Tibial nerve (tissue), 4 donors: ENCODE measurements at regions not wholly inside any gene's neighbourhood (a gene's known extent, or its start where the extent isn't known, plus 50 kb on each side); places are given as distances from the start of the nearest gene placed in this dataset.

Experiments
- DNase-seq, 2 donors: peaks; one replicate each; pipeline ENCODE4 v3.0.0-alpha.2; 2019; ENCODE audit warnings: low spot score in 2 of 2
- H3K27ac ChIP-seq, 4 donors: fragments of 200-600 bp; sonication (generic) in 3 of 4; one replicate each; pipeline ENCODE4 v1.5.1; 2017 to 2019; ENCODE audit warnings: mild to moderate bottlenecking in 1 of 4
- H3K27me3 ChIP-seq, 2 donors: fragments of 200-600 bp; sonication (generic) in 1 of 2; one replicate each; pipeline versions ENCODE4 v1.5.1 to v1.6.0; 2017 to 2019
- H3K36me3 ChIP-seq, 3 donors: fragments of 200-600 bp; sonication (generic); one replicate each; pipeline ENCODE4 v1.5.1; 2018 to 2019
- H3K4me1 ChIP-seq, 4 donors: fragments of 200-600 bp; sonication (generic) in 3 of 4; one replicate each; pipeline ENCODE4 v1.5.1; 2017 to 2019
- H3K4me3 ChIP-seq, 4 donors: fragments of 200-600 bp; sonication (generic) in 3 of 4; one replicate each; pipeline ENCODE4 v1.5.1; 2017 to 2019; ENCODE audit warnings: mild to moderate bottlenecking in 1 of 4, moderate library complexity in 1 of 4
- H3K9me3 ChIP-seq, 4 donors: fragments of 200-600 bp; sonication (generic) in 3 of 4; one replicate each; pipeline ENCODE4 v1.5.1; 2017 to 2019
- CTCF ChIP-seq, 5 experiments: fragments of 200-600 bp in 3 of 5; fragments of 450-650 bp in 2 of 5; sonication (generic) in 3 of 5; IDR thresholded peaks; one replicate each; pipeline ENCODE4 v1.5.1; 2016 to 2019; ENCODE audit warnings: antibody characterized with exemption in 5 of 5, mild to moderate bottlenecking in 3 of 5, moderate library complexity in 2 of 5
- EP300 ChIP-seq, 2 donors: sonication (generic); formaldehyde crosslinking; IDR thresholded peaks; one replicate each; pipeline ENCODE4 v1.6.1; 2017; ENCODE audit warnings: antibody characterized with exemption in 2 of 2, mild to moderate bottlenecking in 1 of 2
- POLR2A ChIP-seq, 2 donors: fragments of 450-650 bp; IDR thresholded peaks; one replicate each; pipeline ENCODE4 v1.6.1; 2017; ENCODE audit warnings: antibody characterized with exemption in 2 of 2, mild to moderate bottlenecking in 2 of 2, moderate library complexity in 2 of 2
- WGBS, 2 donors: methylation state at CpG; one replicate each; pipeline ENCODE4 v1.1.5; 2018; 5-methylcytosine and 5-hydroxymethylcytosine counted together

GRCh38 chr15:70225416-70225815 lies 127.7 kb upstream of the TLE3 start:
- H3K9me3 ChIP-seq = no peaks in the 10 kb centered on the region
- no peaks in the 10 kb centered on the region for H3K36me3 ChIP-seq
- DNase-seq = no peak
- H3K27ac ChIP-seq = no peak overlapping the region
- 88 to 94% methylated on average over 9 of the region's 9 CpGs for WGBS, 2 donors
- no peaks in the 10 kb centered on the region for H3K4me1 ChIP-seq
- TF ChIP-seq POLR2A (IDR thresholded peaks at IDR 0.05) (no peak), CTCF (IDR thresholded peaks at IDR 0.05) (no peak), EP300 (IDR thresholded peaks at IDR 0.05) (no peak)
- no peak overlapping the region for H3K4me3 ChIP-seq
- no peaks in the 10 kb centered on the region for H3K27me3 ChIP-seq

- WGBS, 2 donors = 58 to 59% methylated on average over 2 of the region's 2 CpGs
- TF ChIP-seq POLR2A (IDR thresholded peaks at IDR 0.05) = no peak
- TF ChIP-seq EP300 (IDR thresholded peaks at IDR 0.05) = no peak
- TF ChIP-seq CTCF (IDR thresholded peaks at IDR 0.05) = no peak
- no peak for DNase-seq
- Histone ChIP-seq H3K36me3 (no peaks in the 10 kb centered on the region), H3K4me3 (no peak overlapping the region), H3K27me3 (no peaks in the 10 kb centered on the region), H3K27ac (no peak overlapping the region), H3K4me1 (peaks cover 0 to 8% (median 2%) of the 10 kb centered on the region in 4 donors), H3K9me3 (no peaks in the 10 kb centered on the region)
These were observed 124.9 kb upstream of the TLE3 start for GRCh38 chr15:70222606-70223005.

- whole genome bisulfite sequencing, 2 donors = 47 to 73% methylated on average over 6 of the region's 6 CpGs
- DNase-seq = no peak
- H3K4me1 ChIP-seq = peaks cover 0 to 8% (median 2%) of the 10 kb centered on the region in 4 donors
- no peak overlapping the region for H3K4me3 ChIP-seq
- no peaks in the 10 kb centered on the region for H3K36me3 ChIP-seq
- H3K27ac ChIP-seq = peak overlapping the region in 1 of 4 donors; percentile 68
- H3K9me3 ChIP-seq = no peaks in the 10 kb centered on the region
- no peaks in the 10 kb centered on the region for H3K27me3 ChIP-seq
- TF ChIP-seq CTCF (IDR thresholded peaks at IDR 0.05) (no peak), EP300 (IDR thresholded peaks at IDR 0.05) (no peak)
These were observed 122.9 kb upstream of the TLE3 start for GRCh38 chr15:70220490-70221096.

- TF ChIP-seq EP300 (IDR thresholded peaks at IDR 0.05) (no peak), POLR2A (IDR thresholded peaks at IDR 0.05) (no peak), CTCF (IDR thresholded peaks at IDR 0.05) (no peak)
- Histone ChIP-seq H3K36me3 (no peaks in the 10 kb centered on the region), H3K4me3 (no peak overlapping the region), H3K27me3 (no peaks in the 10 kb centered on the region), H3K9me3 (no peaks in the 10 kb centered on the region), H3K4me1 (peaks cover 0 to 8% (median 2%) of the 10 kb centered on the region in 4 donors), H3K27ac (peak overlapping the region in 3 of 4 donors; percentile 5 to 73 (median 68))
- no peak for DNase-seq
- 58 to 62% methylated on average over 6 of the region's 6 CpGs for WGBS, 2 donors
These were observed 122.2 kb upstream of the TLE3 start for GRCh38 chr15:70219966-70220365.

GRCh38 chr15:70219256-70219895 lies 121.7 kb upstream of the TLE3 start:
- H3K36me3 ChIP-seq = no peaks in the 10 kb centered on the region
- H3K4me3 ChIP-seq = no peak overlapping the region
- H3K4me1 ChIP-seq = peaks cover 0 to 8% (median 2%) of the 10 kb centered on the region in 4 donors
- H3K27ac ChIP-seq = peak overlapping the region; percentile 5 to 73 (median 45)
- H3K9me3 ChIP-seq = no peaks in the 10 kb centered on the region
- WGBS, 2 donors = 45 to 50% methylated on average over 8 of the region's 8 CpGs
- no peak for DNase-seq
- TF ChIP-seq POLR2A (IDR thresholded peaks at IDR 0.05) (no peak), CTCF (IDR thresholded peaks at IDR 0.05) (no peak), EP300 (IDR thresholded peaks at IDR 0.05) (peak in 1 of 2 donors; percentile 11)
- no peaks in the 10 kb centered on the region for H3K27me3 ChIP-seq
